Sigmoid colon (tissue), 6 donors: ENCODE measurements at regions not wholly inside any gene's neighbourhood (a gene's known extent, or its start where the extent isn't known, plus 50 kb on each side); places are given as distances from the start of the nearest gene placed in this dataset.

Experiments
- DNase-seq: peaks from one replicate; pipeline ENCODE4 v3.0.0-alpha.2; 2019
- H3K27ac ChIP-seq, 4 donors: fragments of 200-600 bp; sonication (generic); one replicate each; pipeline ENCODE4 v1.5.1; 2016 to 2019; ENCODE audit warnings: mild to moderate bottlenecking in 1 of 4
- H3K27me3 ChIP-seq, 3 donors: fragments of 200-600 bp; sonication (generic); one replicate each; pipeline ENCODE4 v1.5.1; 2019; ENCODE audit warnings: mild to moderate bottlenecking in 1 of 3
- H3K36me3 ChIP-seq, 4 donors: fragments of 200-600 bp; sonication (generic); one replicate each; pipeline ENCODE4 v1.5.1; 2016 to 2019
- H3K4me1 ChIP-seq, 4 donors: fragments of 200-600 bp; sonication (generic); one replicate each; pipeline ENCODE4 v1.5.1; 2017 to 2019
- H3K4me3 ChIP-seq, 4 donors: fragments of 200-600 bp; sonication (generic); one replicate each; pipeline ENCODE4 v1.5.1; 2017 to 2019; ENCODE audit warnings: mild to moderate bottlenecking in 2 of 4, moderate library complexity in 1 of 4
- H3K9me3 ChIP-seq, 4 donors: fragments of 200-600 bp in 3 of 4; sonication (generic) in 3 of 4; one replicate each; pipeline versions ENCODE4 v1.5.1 to v1.6.1; 2013 to 2019
- CTCF ChIP-seq, 4 experiments: fragments of 450-650 bp in 3 of 4; fragments of 200-600 bp in 1 of 4; IDR thresholded peaks; one replicate each; pipeline ENCODE4 v1.5.1; 2016 to 2019; ENCODE audit warnings: antibody characterized with exemption in 4 of 4, mild to moderate bottlenecking in 3 of 4, moderate library complexity in 2 of 4
- EP300 ChIP-seq, 4 donors: sonication (generic); formaldehyde crosslinking; IDR thresholded peaks; one replicate each; pipeline ENCODE4 v1.6.1; 2017; ENCODE audit warnings: antibody characterized with exemption in 4 of 4
- POLR2A ChIP-seq, 2 donors: fragments of 450-650 bp; IDR thresholded peaks; one replicate each; pipeline ENCODE4 v1.6.1; 2016; ENCODE audit warnings: antibody characterized with exemption in 2 of 2, mild to moderate bottlenecking in 2 of 2, moderate library complexity in 2 of 2
- POLR2AphosphoS5 ChIP-seq, 4 donors: sonication (generic); formaldehyde crosslinking; IDR thresholded peaks; one replicate each; pipeline ENCODE4 v1.6.1; 2017; ENCODE audit warnings: antibody characterized with exemption in 4 of 4
- WGBS, 2 donors: extraction: QIAGEN DNeasy Blood & Tissue Kit; methylation state at CpG; one replicate each; pipeline ENCODE4 v1.1.7; 2013; 5-methylcytosine and 5-hydroxymethylcytosine counted together
- intact Hi-C: fragments of 100-400 bp; cut with DNase I; formaldehyde crosslinking; loops from one replicate; pipeline ENCODE4 v1.15.1; 2023
- donor health status: healthy with polysubstance abuse.
- donor health status: healthy.

GRCh38 chr1:173294843-173295242, 87.7 kb upstream of the TNFSF4 start:
- Histone ChIP-seq H3K36me3 (no peaks in the 10 kb centered on the region), H3K27ac (no peak overlapping the region), H3K4me3 (no peak overlapping the region), H3K27me3 (no peaks in the 10 kb centered on the region), H3K9me3 (no peaks in the 10 kb centered on the region), H3K4me1 (peaks cover 0 to 34% (median 14%) of the 10 kb centered on the region in 4 donors)
- TF ChIP-seq CTCF (IDR thresholded peaks at IDR 0.05) (no peak), EP300 (IDR thresholded peaks at IDR 0.05) (no peak), POLR2AphosphoS5 (IDR thresholded peaks at IDR 0.05) (no peak), POLR2A (IDR thresholded peaks at IDR 0.05) (no peak)
- 51 to 71% methylated on average over 2 of the region's 2 CpGs for WGBS, 2 donors
- intact Hi-C loops, result no loop called here
- no peak for DNase-seq

GRCh38 chr1:173295391-173295790, 88.3 kb upstream of the TNFSF4 start:
- H3K27ac ChIP-seq, result no peak overlapping the region
- no peak overlapping the region for H3K4me3 ChIP-seq
- intact Hi-C loops, result no loop called here
- H3K9me3 ChIP-seq, result no peaks in the 10 kb centered on the region
- no peak for TF ChIP-seq POLR2A (IDR thresholded peaks at IDR 0.05)
- no peak for TF ChIP-seq POLR2AphosphoS5 (IDR thresholded peaks at IDR 0.05)
- TF ChIP-seq EP300 (IDR thresholded peaks at IDR 0.05), result no peak
- TF ChIP-seq CTCF (IDR thresholded peaks at IDR 0.05), result no peak
- peaks cover 0 to 34% (median 16%) of the 10 kb centered on the region in 4 donors for H3K4me1 ChIP-seq
- no peak for DNase-seq
- no peaks in the 10 kb centered on the region for H3K27me3 ChIP-seq
- H3K36me3 ChIP-seq, result no peaks in the 10 kb centered on the region
- WGBS, 2 donors, result 78 to 83% methylated on average over 1 of the region's 1 CpG

- Histone ChIP-seq H3K4me3 (no peak overlapping the region), H3K9me3 (no peaks in the 10 kb centered on the region), H3K27me3 (no peaks in the 10 kb centered on the region), H3K36me3 (no peaks in the 10 kb centered on the region), H3K4me1 (peaks cover 0 to 36% (median 17%) of the 10 kb centered on the region in 4 donors), H3K27ac (no peak overlapping the region)
- intact Hi-C loops, result no loop called here
- TF ChIP-seq POLR2A (IDR thresholded peaks at IDR 0.05) (no peak), CTCF (IDR thresholded peaks at IDR 0.05) (no peak), POLR2AphosphoS5 (IDR thresholded peaks at IDR 0.05) (no peak), EP300 (IDR thresholded peaks at IDR 0.05) (no peak)
- DNase-seq, result no peak
- 87 to 88% methylated on average over 1 of the region's 1 CpG for WGBS, 2 donors
Observed at GRCh38 chr1:173295995-173296394, 88.9 kb upstream of the TNFSF4 start.

- TF ChIP-seq CTCF (IDR thresholded peaks at IDR 0.05) (no peak), POLR2A (IDR thresholded peaks at IDR 0.05) (no peak), POLR2AphosphoS5 (IDR thresholded peaks at IDR 0.05) (no peak), EP300 (IDR thresholded peaks at IDR 0.05) (no peak)
- no peaks in the 10 kb centered on the region for H3K36me3 ChIP-seq
- no peaks in the 10 kb centered on the region for H3K9me3 ChIP-seq
- H3K27ac ChIP-seq, result peak overlapping the region in 1 of 4 donors; percentile 34
- no peaks in the 10 kb centered on the region for H3K27me3 ChIP-seq
- no peak for DNase-seq
- intact Hi-C loops, result no loop called here
- no peak overlapping the region for H3K4me3 ChIP-seq
- H3K4me1 ChIP-seq, result peaks cover 0 to 37% (median 17%) of the 10 kb centered on the region in 4 donors
- WGBS, 2 donors, result 60 to 83% methylated on average over 4 of the region's 4 CpGs
Observed at GRCh38 chr1:173297798-173298391, 90.8 kb upstream of the TNFSF4 start.
